IMR-90 (cell line): ENCODE measurements at regions not wholly inside any gene's neighbourhood (a gene's known extent, or its start where the extent isn't known, plus 50 kb on each side); places are given as distances from the start of the nearest gene placed in this dataset.

Experiments used
- CTCF ChIP-seq: conservative IDR thresholded peaks from 2 replicates; pipeline ENCODE4 v1.5.1; 2012; ENCODE audit warnings: mild to moderate bottlenecking, low read depth, low read length, improper control_type of control experiment
- FOS ChIP-seq: fragments of 150-350 bp; IDR thresholded peaks from 2 replicates; pipeline ENCODE4 v1.6.1; 2016; ENCODE audit warnings: low read depth, low read length
- RFX5 ChIP-seq: IDR thresholded peaks from 2 replicates; pipeline ENCODE4 v1.8.0; 2012; ENCODE audit warnings: low read depth, mild to moderate bottlenecking, low read length, moderate library complexity
- USF2 ChIP-seq: fragments of 150-350 bp; IDR thresholded peaks from 2 replicates; pipeline ENCODE4 v1.6.1; 2017; ENCODE audit warnings: mild to moderate bottlenecking, antibody characterized with exemption, low read length, low read depth

GRCh38 chr6:48057601-48058000, 53.4 kb downstream of the PTCHD4 start:
- no peak for TF ChIP-seq USF2
- TF ChIP-seq CTCF, result no peak
- no peak for TF ChIP-seq FOS
- TF ChIP-seq RFX5, result no peak
